ENCODE measurements at regions not wholly inside any gene's neighbourhood (a gene's known extent, or its start where the extent isn't known, plus 50 kb on each side); places are given as distances from the start of the nearest gene placed in this dataset.
"Not testable (repeated sequence)": the region's sequence is repeated elsewhere in the genome, so short reads cannot be mapped to it uniquely, and the experiment has no call there.

GRCh38 chr18:29930231-29930630 is 1112.3 kb downstream of the DSC3 start:
- no peak for DNase-seq (ENCODE audit: low read depth in 2 of 3, low spot score in 2 of 3)

- no peak for DNase-seq (ENCODE audit: low read depth in 2 of 3, low spot score in 2 of 3)
Observed at GRCh38 chr18:29928081-29928480, 1114.5 kb downstream of the DSC3 start.

GRCh38 chr18:29925566-29925965 is 1117.0 kb downstream of the DSC3 start:
- DNase-seq (ENCODE audit: low read depth in 2 of 3, low spot score in 2 of 3) = no peak

- no peak for DNase-seq (ENCODE audit: low read depth in 2 of 3, low spot score in 2 of 3)
Observed at GRCh38 chr18:29912351-29912750, 1130.2 kb downstream of the DSC3 start.

- DNase-seq (ENCODE audit: low read depth in 2 of 3, low spot score in 2 of 3) = peak in 2 of 3 donors; percentile 1 to 7
Observed at GRCh38 chr18:29892960-29893558, 1149.5 kb downstream of the DSC3 start.

- DNase-seq (ENCODE audit: low read depth in 2 of 3, low spot score in 2 of 3) = no peak
Observed at GRCh38 chr18:29883114-29883513, 1159.4 kb downstream of the DSC3 start.

- no peak for DNase-seq (ENCODE audit: low read depth in 2 of 3, low spot score in 2 of 3)
Observed at GRCh38 chr18:29882620-29883019, 1159.9 kb downstream of the DSC3 start.

- no peak for DNase-seq (ENCODE audit: low read depth in 2 of 3, low spot score in 2 of 3)
Observed at GRCh38 chr18:29879763-29880162, 1162.8 kb downstream of the DSC3 start.

GRCh38 chr18:29874519-29875098 is 1167.9 kb downstream of the DSC3 start:
- peak in 2 of 3 donors; percentile 4 to 63 for DNase-seq (ENCODE audit: low read depth in 2 of 3, low spot score in 2 of 3)

GRCh38 chr18:29873211-29873610 is 1169.3 kb downstream of the DSC3 start:
- no peak for DNase-seq (ENCODE audit: low read depth in 2 of 3, low spot score in 2 of 3)

- DNase-seq (ENCODE audit: low read depth in 2 of 3, low spot score in 2 of 3) = no peak
Observed at GRCh38 chr18:29871246-29871645, 1171.3 kb downstream of the DSC3 start.

GRCh38 chr18:29862824-29863223 is 1179.7 kb downstream of the DSC3 start:
- no peak for DNase-seq (ENCODE audit: low read depth in 2 of 3, low spot score in 2 of 3)

- DNase-seq (ENCODE audit: low read depth in 2 of 3, low spot score in 2 of 3) = no peak
Observed at GRCh38 chr18:29855637-29856036, 1186.9 kb downstream of the DSC3 start.

GRCh38 chr18:29853126-29853525 is 1189.4 kb downstream of the DSC3 start:
- DNase-seq (ENCODE audit: low read depth in 2 of 3, low spot score in 2 of 3) = no peak

GRCh38 chr18:29849144-29849543 is 1193.4 kb downstream of the DSC3 start:
- no peak for DNase-seq (ENCODE audit: low read depth in 2 of 3, low spot score in 2 of 3)

- DNase-seq (ENCODE audit: low read depth in 2 of 3, low spot score in 2 of 3) = no peak
Observed at GRCh38 chr18:29841631-29842030, 1200.9 kb downstream of the DSC3 start.

- DNase-seq (ENCODE audit: low read depth in 2 of 3, low spot score in 2 of 3) = no peak
Observed at GRCh38 chr18:29840089-29840488, 1202.5 kb downstream of the DSC3 start.

- not testable (repeated sequence) for DNase-seq (ENCODE audit: low read depth in 2 of 3, low spot score in 2 of 3)
Observed at GRCh38 chr18:29838961-29839360, 1203.6 kb downstream of the DSC3 start.

- no peak for DNase-seq (ENCODE audit: low read depth in 2 of 3, low spot score in 2 of 3)
Observed at GRCh38 chr18:29838556-29838955, 1204.0 kb downstream of the DSC3 start.

GRCh38 chr18:29823671-29824070 is 1218.9 kb downstream of the DSC3 start:
- no peak for DNase-seq (ENCODE audit: low read depth in 2 of 3, low spot score in 2 of 3)

- no peak for DNase-seq (ENCODE audit: low read depth in 2 of 3, low spot score in 2 of 3)
Observed at GRCh38 chr18:29821544-29821943, 1221.0 kb downstream of the DSC3 start.

- DNase-seq (ENCODE audit: low read depth in 2 of 3, low spot score in 2 of 3) = no peak
Observed at GRCh38 chr18:29811519-29811918, 1231.0 kb downstream of the DSC3 start.

GRCh38 chr18:29780816-29781215 is 1261.7 kb downstream of the DSC3 start:
- no peak for DNase-seq (ENCODE audit: low read depth in 2 of 3, low spot score in 2 of 3)

Data from hematopoietic multipotent progenitor cell (in vitro differentiated cells).